ENCODE measurements at regions not wholly inside any gene's neighbourhood (a gene's known extent, or its start where the extent isn't known, plus 50 kb on each side); places are given as distances from the start of the nearest gene placed in this dataset.

- H3K4me3 ChIP-seq (ENCODE audit: low read depth, low read length) = no peak overlapping the region
- in situ Hi-C loops (cut with HindIII; ENCODE audit: low sequenced_read_pairs) = no loop called here
- no peak for TF ChIP-seq CTCF (IDR thresholded peaks at IDR 0.05; ENCODE audit: low read depth, low read length, missing control alignments)
- DNase-seq (ENCODE audit: low read depth) = no peak
These were observed 184.0 kb upstream of the RNF32 start for GRCh38 chr7:156456503-156457115.

GRCh38 chr7:156456032-156456431 lies 184.5 kb upstream of the RNF32 start:
- in situ Hi-C loops (cut with HindIII; ENCODE audit: low sequenced_read_pairs) = no loop called here
- DNase-seq (ENCODE audit: low read depth) = no peak
- TF ChIP-seq CTCF (IDR thresholded peaks at IDR 0.05; ENCODE audit: low read depth, low read length, missing control alignments) = no peak
- no peak overlapping the region for H3K4me3 ChIP-seq (ENCODE audit: low read depth, low read length)

GRCh38 chr7:156450473-156450872 lies 190.1 kb upstream of the RNF32 start:
- in situ Hi-C loops (cut with HindIII; ENCODE audit: low sequenced_read_pairs) = no loop called here
- no peak overlapping the region for H3K4me3 ChIP-seq (ENCODE audit: low read depth, low read length)
- DNase-seq (ENCODE audit: low read depth) = no peak
- no peak for TF ChIP-seq CTCF (IDR thresholded peaks at IDR 0.05; ENCODE audit: low read depth, low read length, missing control alignments)

GRCh38 chr7:156448918-156449317 lies 191.7 kb upstream of the RNF32 start:
- H3K4me3 ChIP-seq (ENCODE audit: low read depth, low read length) = no peak overlapping the region
- DNase-seq (ENCODE audit: low read depth) = no peak
- no peak for TF ChIP-seq CTCF (IDR thresholded peaks at IDR 0.05; ENCODE audit: low read depth, low read length, missing control alignments)
- in situ Hi-C loops (cut with HindIII; ENCODE audit: low sequenced_read_pairs) = no loop called here

- no peak for DNase-seq (ENCODE audit: low read depth)
- in situ Hi-C loops (cut with HindIII; ENCODE audit: low sequenced_read_pairs) = no loop called here
- no peak overlapping the region for H3K4me3 ChIP-seq (ENCODE audit: low read depth, low read length)
- TF ChIP-seq CTCF (IDR thresholded peaks at IDR 0.05; ENCODE audit: low read depth, low read length, missing control alignments) = no peak
These were observed 193.6 kb upstream of the RNF32 start for GRCh38 chr7:156446990-156447389.

GRCh38 chr7:156445997-156446761 lies 194.4 kb upstream of the RNF32 start:
- in situ Hi-C loops (cut with HindIII; ENCODE audit: low sequenced_read_pairs) = no loop called here
- TF ChIP-seq CTCF (IDR thresholded peaks at IDR 0.05; ENCODE audit: low read depth, low read length, missing control alignments) = no peak
- no peak overlapping the region for H3K4me3 ChIP-seq (ENCODE audit: low read depth, low read length)
- DNase-seq (ENCODE audit: low read depth) = no peak

All from astrocyte of the cerebellum (primary cell).